ENCODE measurements at regions not wholly inside any gene's neighbourhood (a gene's known extent, or its start where the extent isn't known, plus 50 kb on each side); places are given as distances from the start of the nearest gene placed in this dataset.
"Not testable (repeated sequence)": the region's sequence is repeated elsewhere in the genome, so short reads cannot be mapped to it uniquely, and the experiment has no call there.

GRCh38 chr2:48198371-48198770, 116.1 kb upstream of the FOXN2 start:
- DNase-seq (ENCODE audit: low read depth, low spot score): no peak
- TF ChIP-seq EZH2 (IDR thresholded peaks at IDR 0.05) (no peak), FOXP2 (optimal IDR thresholded peaks at IDR 0.05; ENCODE audit: control extremely low read depth, extremely low read length, insufficient read depth) (no peak), POLR2AphosphoS5 (IDR thresholded peaks at IDR 0.05; ENCODE audit: borderline replicate concordance, low read depth, low read length) (no peak)
- H3K9ac ChIP-seq (ENCODE audit: insufficient read length): no peak overlapping the region
- no peaks in the 10 kb centered on the region for H3K36me3 ChIP-seq (ENCODE audit: insufficient read depth, low read length)
- H3K4me3 ChIP-seq: no peak overlapping the region
- no peaks in the 10 kb centered on the region for H3K9me3 ChIP-seq (ENCODE audit: low read depth, low read length)
- H3K27ac ChIP-seq: no peak overlapping the region

- Histone ChIP-seq H3K9me3 (ENCODE audit: low read depth, low read length) (no peaks in the 10 kb centered on the region), H3K27ac (no peak overlapping the region), H3K4me3 (no peak overlapping the region), H3K9ac (ENCODE audit: insufficient read length) (no peak overlapping the region), H3K36me3 (ENCODE audit: insufficient read depth, low read length) (no peaks in the 10 kb centered on the region)
- no peak for DNase-seq (ENCODE audit: low read depth, low spot score)
- TF ChIP-seq POLR2AphosphoS5 (IDR thresholded peaks at IDR 0.05; ENCODE audit: borderline replicate concordance, low read depth, low read length) (no peak), FOXP2 (optimal IDR thresholded peaks at IDR 0.05; ENCODE audit: control extremely low read depth, extremely low read length, insufficient read depth) (no peak), EZH2 (IDR thresholded peaks at IDR 0.05) (no peak)
Observed at GRCh38 chr2:48199070-48199469, 115.4 kb upstream of the FOXN2 start.

DNA sequence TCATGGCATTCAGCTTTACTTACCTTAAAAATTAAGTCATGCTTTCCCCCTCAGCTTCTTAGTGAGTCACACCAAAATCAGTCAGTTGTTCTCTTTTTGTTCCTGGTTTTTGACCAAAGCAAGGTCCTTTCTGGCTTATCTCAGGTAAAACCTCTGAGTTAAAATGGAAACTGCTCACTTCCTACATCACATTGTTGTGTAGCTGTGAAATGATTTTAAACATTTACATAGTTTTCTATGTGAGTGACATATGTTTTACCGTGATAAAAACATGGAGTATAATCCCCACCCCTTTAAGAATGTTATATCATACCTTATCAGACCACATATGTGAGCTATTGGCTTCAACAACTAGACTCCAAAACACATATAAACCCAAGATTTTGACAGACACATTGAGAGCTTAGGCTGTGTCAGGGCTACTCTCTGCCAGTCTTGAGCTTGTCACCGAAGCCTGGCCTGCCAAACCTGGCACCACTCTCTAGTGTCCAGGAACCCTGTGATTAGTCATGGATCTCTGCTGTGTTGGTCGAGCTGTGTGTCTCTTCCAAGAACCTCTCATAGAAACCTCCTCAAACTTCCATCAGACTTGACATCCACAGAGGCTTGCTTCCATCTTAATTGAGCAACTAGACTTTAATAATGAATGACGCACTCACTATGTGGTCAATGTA, 113.7 kb upstream of the FOXN2 start:
- Histone ChIP-seq H3K9ac (ENCODE audit: insufficient read length) (no peak overlapping the region), H3K36me3 (ENCODE audit: insufficient read depth, low read length) (no peaks in the 10 kb centered on the region), H3K27ac (no peak overlapping the region), H3K9me3 (ENCODE audit: low read depth, low read length) (no peaks in the 10 kb centered on the region), H3K4me3 (no peak overlapping the region)
- no peak for TF ChIP-seq POLR2AphosphoS5 (IDR thresholded peaks at IDR 0.05; ENCODE audit: borderline replicate concordance, low read depth, low read length)
- no peak for TF ChIP-seq EZH2 (IDR thresholded peaks at IDR 0.05)
- no peak for TF ChIP-seq FOXP2 (optimal IDR thresholded peaks at IDR 0.05; ENCODE audit: control extremely low read depth, extremely low read length, insufficient read depth)
- DNase-seq (ENCODE audit: low read depth, low spot score): no peak

- H3K27ac ChIP-seq; H3K4me3 ChIP-seq; H3K9me3 ChIP-seq (ENCODE audit: low read depth, low read length); H3K9ac ChIP-seq (ENCODE audit: insufficient read length); H3K36me3 ChIP-seq (ENCODE audit: insufficient read depth, low read length); DNase-seq (ENCODE audit: low read depth, low spot score): not testable (repeated sequence)
Observed at GRCh38 chr2:48201435-48201834, 113.0 kb upstream of the FOXN2 start.

DNA sequence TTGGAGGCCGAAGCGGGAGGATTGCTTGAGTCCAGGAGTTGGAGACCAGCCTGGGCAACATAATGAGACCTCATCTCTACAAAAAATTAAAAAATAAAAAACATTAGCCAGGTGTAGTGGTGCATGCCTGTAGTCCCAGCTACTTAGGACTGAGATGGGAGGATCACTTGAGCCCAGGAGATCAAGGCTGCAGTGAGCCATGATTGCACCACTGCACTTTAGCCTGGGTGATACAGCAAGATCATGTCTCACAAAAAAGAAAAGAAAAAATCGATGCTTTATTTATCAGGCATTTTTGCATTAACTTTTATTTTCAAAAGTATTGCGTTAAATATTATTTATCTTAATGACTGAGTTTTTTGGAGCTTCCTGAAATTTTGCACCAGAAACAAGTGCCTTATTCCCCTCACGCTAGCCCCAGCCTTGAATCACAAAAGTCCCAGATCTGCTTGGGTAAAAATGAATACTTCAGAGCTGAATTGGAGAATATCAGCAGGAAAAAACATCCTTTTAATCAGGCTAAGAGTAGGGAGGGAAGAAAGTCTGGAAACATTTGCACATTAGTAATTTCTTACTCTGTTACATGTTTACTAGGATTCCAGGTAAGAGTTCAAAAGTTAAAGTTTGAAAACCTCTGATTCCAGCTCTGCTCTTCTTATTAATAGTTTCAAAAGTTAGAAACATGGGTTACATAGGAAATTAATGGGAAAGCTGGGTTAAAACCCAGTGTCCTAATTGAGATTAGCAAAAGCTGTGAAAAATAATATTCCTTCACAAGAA, 111.4 kb upstream of the FOXN2 start:
- H3K4me3 ChIP-seq: no peak overlapping the region
- DNase-seq (ENCODE audit: low read depth, low spot score): no peak
- TF ChIP-seq FOXP2 (optimal IDR thresholded peaks at IDR 0.05; ENCODE audit: control extremely low read depth, extremely low read length, insufficient read depth) (no peak), POLR2AphosphoS5 (IDR thresholded peaks at IDR 0.05; ENCODE audit: borderline replicate concordance, low read depth, low read length) (no peak), EZH2 (IDR thresholded peaks at IDR 0.05) (no peak)
- H3K9ac ChIP-seq (ENCODE audit: insufficient read length): no peak overlapping the region
- H3K27ac ChIP-seq: no peak overlapping the region
- H3K9me3 ChIP-seq (ENCODE audit: low read depth, low read length): no peaks in the 10 kb centered on the region
- H3K36me3 ChIP-seq (ENCODE audit: insufficient read depth, low read length): no peaks in the 10 kb centered on the region

DNA sequence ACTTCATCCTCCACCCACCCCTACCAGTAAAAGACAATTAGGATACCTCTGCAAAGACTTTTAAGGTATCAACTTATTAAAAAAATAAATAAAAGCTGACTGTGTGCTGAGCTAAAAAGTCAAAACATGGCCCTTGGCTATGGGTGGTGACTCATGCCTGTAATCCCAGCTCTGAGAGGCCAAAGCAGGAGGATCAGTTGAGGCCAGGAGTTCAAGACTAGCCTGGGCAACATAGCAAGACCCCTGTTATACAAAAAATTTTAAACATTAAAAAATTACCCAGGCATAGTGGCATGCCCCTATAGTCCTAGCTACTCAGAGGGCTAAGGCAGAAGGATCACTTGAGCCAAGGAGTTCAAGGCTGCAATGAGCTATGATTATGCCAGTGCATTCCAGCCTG, 110.8 kb upstream of the FOXN2 start:
- H3K9ac ChIP-seq (ENCODE audit: insufficient read length): no peak overlapping the region
- no peak for DNase-seq (ENCODE audit: low read depth, low spot score)
- no peaks in the 10 kb centered on the region for H3K36me3 ChIP-seq (ENCODE audit: insufficient read depth, low read length)
- TF ChIP-seq FOXP2 (optimal IDR thresholded peaks at IDR 0.05; ENCODE audit: control extremely low read depth, extremely low read length, insufficient read depth) (no peak), POLR2AphosphoS5 (IDR thresholded peaks at IDR 0.05; ENCODE audit: borderline replicate concordance, low read depth, low read length) (no peak), EZH2 (IDR thresholded peaks at IDR 0.05) (no peak)
- H3K27ac ChIP-seq: no peak overlapping the region
- H3K9me3 ChIP-seq (ENCODE audit: low read depth, low read length): no peaks in the 10 kb centered on the region
- no peak overlapping the region for H3K4me3 ChIP-seq

DNA sequence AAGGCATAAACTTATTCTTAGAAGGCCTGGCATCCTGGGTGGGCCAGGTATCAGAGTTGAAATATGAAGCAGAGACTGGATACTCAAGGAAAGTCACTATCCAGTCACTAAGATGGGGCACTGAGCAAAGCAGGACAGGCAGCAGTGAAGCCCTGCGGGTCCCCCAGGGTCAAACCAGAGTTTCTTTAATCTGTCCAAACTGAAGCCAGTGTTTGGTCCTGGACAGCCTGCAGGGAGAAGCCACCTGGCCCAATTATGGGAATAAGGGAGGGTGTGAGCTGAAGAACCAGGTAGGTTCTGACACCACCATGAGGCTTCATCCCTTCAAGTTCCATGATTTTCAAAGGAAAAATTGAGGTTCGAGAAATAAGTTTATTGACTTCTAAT, 109.7 kb upstream of the FOXN2 start:
- H3K9me3 ChIP-seq (ENCODE audit: low read depth, low read length): no peaks in the 10 kb centered on the region
- no peak overlapping the region for H3K4me3 ChIP-seq
- no peak overlapping the region for H3K27ac ChIP-seq
- no peak for DNase-seq (ENCODE audit: low read depth, low spot score)
- no peaks in the 10 kb centered on the region for H3K36me3 ChIP-seq (ENCODE audit: insufficient read depth, low read length)
- H3K9ac ChIP-seq (ENCODE audit: insufficient read length): no peak overlapping the region
- no peak for TF ChIP-seq POLR2AphosphoS5 (IDR thresholded peaks at IDR 0.05; ENCODE audit: borderline replicate concordance, low read depth, low read length)
- no peak for TF ChIP-seq EZH2 (IDR thresholded peaks at IDR 0.05)
- TF ChIP-seq FOXP2 (optimal IDR thresholded peaks at IDR 0.05; ENCODE audit: control extremely low read depth, extremely low read length, insufficient read depth): no peak

DNA sequence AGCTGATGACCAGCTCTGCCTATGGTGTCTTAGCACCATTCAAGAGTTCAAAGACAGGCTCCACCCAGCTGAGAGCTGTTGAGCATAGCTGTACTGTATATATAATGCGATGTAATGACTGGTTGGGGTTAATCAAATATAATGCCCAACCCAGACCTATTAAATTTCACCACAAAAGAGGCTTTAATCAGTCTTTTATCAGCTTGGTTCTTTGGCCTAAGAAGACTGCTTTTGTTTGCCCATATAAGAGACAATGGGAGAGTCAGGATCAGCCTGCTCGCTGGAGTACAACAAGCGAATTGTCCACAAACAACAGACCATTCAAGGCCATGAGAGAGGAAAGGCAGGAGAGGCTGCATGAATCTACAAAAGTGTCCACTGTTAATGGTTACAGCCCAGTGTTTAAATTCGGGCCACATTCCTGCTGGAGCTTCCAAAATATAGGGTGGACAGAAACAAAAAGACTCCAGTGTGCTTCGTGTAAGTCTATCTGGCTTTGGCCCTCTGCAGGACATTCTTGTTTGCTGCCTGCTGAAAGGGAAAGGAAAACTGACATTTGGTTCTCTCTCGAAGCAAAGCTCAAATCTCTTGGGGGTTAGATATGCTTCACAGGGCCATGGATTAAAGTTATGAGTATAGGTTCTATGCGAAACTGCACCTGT, 109.2 kb upstream of the FOXN2 start:
- no peaks in the 10 kb centered on the region for H3K9me3 ChIP-seq (ENCODE audit: low read depth, low read length)
- no peak for DNase-seq (ENCODE audit: low read depth, low spot score)

GRCh38 chr2:48206056-48206656, 108.3 kb upstream of the FOXN2 start:
- not testable (repeated sequence) for H3K9me3 ChIP-seq (ENCODE audit: low read depth, low read length); H3K4me3 ChIP-seq; DNase-seq (ENCODE audit: low read depth, low spot score); H3K27ac ChIP-seq; H3K9ac ChIP-seq (ENCODE audit: insufficient read length); H3K36me3 ChIP-seq (ENCODE audit: insufficient read depth, low read length)

More for the DNA sequence above, 109.2 kb upstream of the FOXN2 start:
- H3K27ac ChIP-seq: no peak overlapping the region
- TF ChIP-seq FOXP2 (optimal IDR thresholded peaks at IDR 0.05; ENCODE audit: control extremely low read depth, extremely low read length, insufficient read depth): no peak
- TF ChIP-seq POLR2AphosphoS5 (IDR thresholded peaks at IDR 0.05; ENCODE audit: borderline replicate concordance, low read depth, low read length): no peak
- no peak for TF ChIP-seq EZH2 (IDR thresholded peaks at IDR 0.05)
- H3K4me3 ChIP-seq: no peak overlapping the region
- H3K9ac ChIP-seq (ENCODE audit: insufficient read length): no peak overlapping the region
- no peaks in the 10 kb centered on the region for H3K36me3 ChIP-seq (ENCODE audit: insufficient read depth, low read length)

All from SK-N-MC (cell line).